NCI-H82 (cell line): ENCODE measurements at regions not wholly inside any gene's neighbourhood (a gene's known extent, or its start where the extent isn't known, plus 50 kb on each side); places are given as distances from the start of the nearest gene placed in this dataset.
"Not testable (repeated sequence)": the region's sequence is repeated elsewhere in the genome, so short reads cannot be mapped to it uniquely, and the experiment has no call there.

Experiments
- DNase-seq: peaks from one replicate; lab custom pipeline; 2025; lab: John Stamatoyannopoulos, UW

- DNase-seq: no peak
Measured at GRCh38 chr12:89062996-89063395, 289.3 kb downstream of the DUSP6 start.

DNA sequence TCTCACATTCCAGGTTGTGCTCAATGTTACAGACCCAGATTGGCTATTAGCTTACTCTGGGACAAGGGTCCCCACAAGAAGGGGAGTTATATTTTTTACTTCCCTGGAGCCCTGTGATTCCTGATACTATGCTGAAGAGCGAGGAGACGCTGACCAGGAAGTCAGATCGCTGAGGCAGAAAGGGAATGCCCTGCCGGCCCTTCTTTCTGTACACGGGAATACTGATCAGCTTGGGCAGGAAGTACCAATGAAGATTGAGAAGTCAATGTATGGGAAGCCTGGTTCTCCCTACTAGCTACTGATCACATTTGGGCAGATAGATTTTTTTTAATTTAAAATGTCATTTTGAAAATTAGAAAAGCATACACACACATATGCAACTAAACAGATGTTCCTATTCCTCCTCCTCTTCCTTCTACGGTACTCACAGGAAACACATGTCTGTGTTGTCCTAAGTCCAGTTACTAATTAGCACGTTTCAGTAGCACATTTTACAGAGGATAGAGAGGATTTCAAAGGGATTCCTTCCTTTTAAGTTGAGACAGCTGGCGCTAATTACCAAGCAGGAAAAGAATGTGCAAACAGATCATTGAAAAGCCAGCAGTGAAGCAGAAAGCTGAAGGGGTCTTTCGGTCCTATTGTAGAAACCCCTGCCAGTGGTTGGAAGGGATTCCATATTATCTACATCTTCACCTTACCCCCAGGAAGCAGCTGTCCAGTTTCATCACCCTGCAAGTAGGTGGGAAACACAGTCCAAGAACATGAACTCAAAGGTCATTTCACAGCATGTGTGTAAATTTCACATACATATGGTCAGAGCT lies 292.4 kb downstream of the DUSP6 start:
- peak; percentile 21 for DNase-seq

DNA sequence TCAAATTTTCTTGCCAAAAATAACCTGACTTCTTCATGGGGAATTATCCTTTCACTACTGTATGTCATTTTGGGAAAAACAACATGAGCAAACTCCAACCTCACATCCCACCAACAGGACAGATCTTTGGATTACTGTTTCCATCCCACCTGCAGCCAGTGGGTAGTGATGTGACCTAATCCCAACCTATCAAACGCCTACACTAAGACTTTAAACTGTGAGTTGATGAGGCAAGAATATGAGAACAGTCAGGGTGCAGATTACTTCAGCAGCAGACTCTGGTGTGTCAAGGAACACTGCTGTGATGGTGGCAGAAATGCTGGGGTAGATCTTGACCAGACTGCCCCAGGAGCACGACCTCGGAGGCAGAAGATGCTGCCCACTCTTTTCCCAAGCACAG lies 293.2 kb downstream of the DUSP6 start:
- no peak for DNase-seq

DNA sequence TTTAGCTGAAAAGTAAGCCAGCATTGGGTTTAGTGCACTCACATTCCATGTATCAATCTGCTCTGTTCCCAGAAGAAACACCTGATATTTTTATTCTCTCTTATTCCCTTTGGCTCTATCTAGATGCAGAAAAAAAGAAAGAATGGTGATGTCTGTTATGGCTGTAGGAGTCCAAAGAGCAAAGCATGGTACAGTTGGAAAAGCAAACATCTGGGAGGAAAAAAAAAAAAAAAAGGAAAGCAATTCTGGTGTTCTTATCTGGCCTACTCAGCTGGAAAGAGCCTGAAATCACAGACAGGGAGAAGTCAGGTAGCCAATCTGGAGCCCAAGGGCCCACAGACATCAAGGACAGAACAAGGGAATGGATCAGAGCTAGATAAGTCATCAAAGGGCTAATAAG lies 293.9 kb downstream of the DUSP6 start:
- no peak for DNase-seq

DNA sequence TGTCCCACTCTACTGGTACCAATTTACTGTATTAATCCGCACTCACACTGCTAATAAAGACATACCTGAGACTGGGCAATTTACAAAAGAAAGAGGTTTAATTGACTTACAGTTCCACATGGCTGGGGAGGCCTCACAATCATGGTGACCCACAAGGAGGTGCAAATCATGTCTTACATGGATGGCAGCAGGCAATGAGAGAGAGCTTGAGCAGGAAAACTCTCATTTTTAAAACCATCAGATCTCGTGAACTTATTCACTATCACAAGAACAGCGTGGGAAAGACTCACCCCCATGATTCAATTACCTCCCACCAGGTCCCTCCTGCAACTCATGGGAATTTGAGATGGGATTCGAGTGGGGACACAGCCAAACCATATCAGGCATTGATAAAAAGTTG lies 298.5 kb downstream of the DUSP6 start:
- not testable (repeated sequence) for DNase-seq

GRCh38 chr12:89051065-89051677 lies 301.1 kb downstream of the DUSP6 start:
- peak; percentile 69 for DNase-seq

GRCh38 chr12:89047856-89048418 lies 304.4 kb downstream of the DUSP6 start:
- DNase-seq: no peak

DNA sequence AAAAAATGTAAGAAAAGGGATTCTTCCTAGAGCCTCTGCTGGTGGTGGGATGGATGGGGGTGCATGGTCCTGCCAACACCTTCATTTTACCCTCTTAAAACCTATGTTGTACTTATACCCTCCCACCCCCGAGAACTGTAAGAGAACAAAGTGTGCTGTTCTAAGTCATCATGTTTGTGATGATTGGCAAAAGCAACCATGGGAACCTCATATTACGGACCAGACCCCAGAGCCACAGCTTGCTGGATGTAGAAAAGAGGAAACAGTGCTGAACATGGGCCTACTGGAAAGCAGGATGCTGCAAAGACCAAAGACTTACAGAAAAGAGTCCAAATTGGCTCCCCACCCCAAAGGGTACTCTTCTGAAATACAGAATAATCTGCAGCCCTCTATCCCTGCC lies 311.2 kb downstream of the DUSP6 start:
- DNase-seq: no peak

- no peak for DNase-seq
Measured at GRCh38 chr12:89040146-89040964, 311.9 kb downstream of the DUSP6 start.

GRCh38 chr12:89038831-89039512 lies 313.3 kb downstream of the DUSP6 start:
- DNase-seq: no peak

DNA sequence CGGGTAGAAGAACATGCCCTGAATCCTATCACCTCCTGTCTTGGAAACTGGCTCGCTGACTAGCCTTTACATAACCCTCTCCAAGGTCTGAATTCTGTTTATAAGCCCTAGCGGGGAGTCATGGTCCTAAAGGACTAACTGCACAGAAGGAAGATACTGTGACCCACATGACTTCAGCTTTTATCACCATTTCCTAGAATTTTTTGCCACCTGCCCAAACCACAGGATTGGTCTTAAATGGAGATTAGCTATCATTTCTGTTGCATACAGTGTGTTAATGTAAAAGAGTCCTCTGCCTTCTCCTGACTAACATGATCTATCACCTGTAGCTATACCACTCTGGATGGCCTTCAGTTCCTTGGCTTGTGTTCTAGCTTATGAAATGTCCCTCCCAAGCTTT lies 319.2 kb downstream of the DUSP6 start:
- no peak for DNase-seq

DNA sequence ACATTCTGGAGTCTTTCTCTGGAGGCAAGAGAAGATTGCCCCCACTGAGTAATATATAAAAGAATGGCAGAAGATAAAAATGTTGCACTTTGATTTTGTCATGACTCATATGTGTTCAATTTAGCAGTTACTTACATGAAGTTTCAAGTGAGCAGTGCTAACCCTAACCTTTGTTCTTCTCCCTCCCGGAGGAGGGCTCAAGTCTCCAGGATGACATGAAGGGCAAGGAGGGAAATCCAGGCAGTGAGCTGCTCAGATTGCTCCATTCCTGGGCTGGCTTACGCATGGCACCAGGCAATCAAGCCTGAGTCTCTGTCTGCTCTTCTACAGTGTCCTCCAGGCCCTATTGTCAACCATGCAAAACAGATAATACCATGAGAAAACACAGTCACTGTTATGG lies 322.3 kb downstream of the DUSP6 start:
- no peak for DNase-seq

DNA sequence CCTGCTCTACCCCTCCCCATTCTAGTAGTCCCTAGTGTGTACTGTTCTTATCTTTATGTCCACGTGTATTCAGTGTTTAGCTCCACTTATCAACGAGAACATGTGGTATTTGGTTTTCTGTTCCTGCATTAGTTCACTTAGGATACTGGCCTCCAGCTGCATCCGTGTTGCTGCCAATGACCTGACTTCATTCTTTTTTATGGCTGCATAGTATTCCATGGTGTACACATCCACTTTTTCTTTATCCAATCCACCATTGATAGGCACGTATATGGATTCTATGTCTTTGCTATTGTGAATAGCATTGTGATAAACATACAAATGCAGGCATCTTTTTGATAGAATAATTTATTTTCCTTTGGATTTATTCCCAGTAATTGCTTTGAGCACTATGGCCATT lies 327.7 kb downstream of the DUSP6 start:
- no peak for DNase-seq

GRCh38 chr12:89023936-89024335 lies 328.4 kb downstream of the DUSP6 start:
- DNase-seq: peak; percentile 43

- DNase-seq: no peak
Measured at GRCh38 chr12:89020689-89021088, 331.6 kb downstream of the DUSP6 start.

- DNase-seq: no peak
Measured at GRCh38 chr12:89020121-89020480, 332.2 kb downstream of the DUSP6 start.

- peak; percentile 88 for DNase-seq
Measured at GRCh38 chr12:89019439-89020120, 332.7 kb downstream of the DUSP6 start.

DNA sequence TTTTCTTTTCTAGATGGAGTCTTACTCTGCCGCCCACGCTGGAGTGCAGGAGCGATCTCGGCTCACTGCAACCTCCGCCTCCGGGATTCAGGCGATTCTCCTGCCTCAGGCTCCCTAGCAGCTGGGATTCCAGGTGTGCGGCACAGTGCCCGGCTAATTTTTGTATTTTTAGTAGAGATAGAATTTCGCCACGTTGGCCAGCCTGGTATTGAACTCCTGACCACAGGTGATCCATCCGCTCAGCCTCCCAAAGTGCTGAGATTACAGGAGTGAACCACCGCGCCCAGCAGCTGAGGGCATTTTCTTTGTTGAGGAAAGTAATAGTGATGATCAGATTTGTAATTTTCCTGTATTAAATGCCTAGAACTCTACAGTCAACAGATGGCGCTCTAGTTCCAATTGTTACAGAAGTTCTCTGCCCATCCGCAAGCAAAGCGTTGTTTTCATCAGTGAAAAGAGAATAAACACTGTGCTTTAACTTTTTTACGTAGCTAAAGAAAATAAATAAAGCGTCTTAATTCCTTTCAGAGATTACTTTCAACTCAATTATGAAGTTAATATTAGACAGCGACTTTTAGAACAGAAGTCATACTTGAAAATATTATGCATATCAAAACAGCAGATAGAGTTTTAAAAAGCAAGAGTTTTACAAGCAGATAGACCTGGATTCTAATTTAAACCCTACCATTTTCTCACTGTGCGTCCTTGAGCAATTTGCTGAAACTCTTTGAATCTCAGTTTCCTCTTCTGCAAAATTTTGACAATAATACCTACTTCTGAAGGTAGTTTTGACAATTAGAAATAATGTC lies 335.1 kb downstream of the DUSP6 start:
- peak; percentile 84 for DNase-seq

DNA sequence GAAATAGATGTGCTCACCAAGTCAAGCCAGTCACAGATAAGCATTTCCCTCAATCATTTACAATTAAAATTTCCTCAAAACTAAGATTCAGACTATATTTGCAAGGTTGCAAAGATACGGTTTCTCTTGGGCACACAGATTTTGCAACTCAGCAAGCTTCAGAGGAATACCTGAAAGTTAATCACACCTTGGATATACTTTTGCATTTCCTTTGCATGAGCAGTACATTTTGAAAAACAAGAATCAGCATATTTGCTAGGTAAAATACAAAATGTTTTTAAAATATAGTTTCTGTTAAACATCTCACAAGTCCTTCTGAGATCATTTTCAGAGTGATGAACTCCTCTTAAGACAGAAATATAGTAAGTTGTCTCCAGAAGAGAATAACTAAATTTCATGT lies 336.9 kb downstream of the DUSP6 start:
- no peak for DNase-seq

DNA sequence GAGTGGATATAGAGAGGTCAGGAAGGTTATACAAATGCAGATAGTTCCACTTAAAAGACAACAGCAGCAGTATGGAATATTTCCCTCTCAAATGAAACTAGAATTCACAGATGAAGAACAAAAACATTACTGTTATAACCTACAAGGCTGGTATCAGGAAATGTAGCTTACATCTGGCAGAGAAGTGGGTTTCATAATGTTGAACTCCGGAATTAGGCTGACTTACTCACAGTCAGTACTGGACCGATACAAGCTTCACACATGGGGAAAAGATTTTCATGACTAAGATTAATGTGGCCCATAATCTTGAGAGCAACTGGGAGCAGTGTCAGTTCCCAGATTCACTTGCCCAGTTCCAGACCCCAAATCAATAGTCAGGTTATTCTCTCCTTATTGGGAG lies 353.9 kb downstream of the DUSP6 start:
- no peak for DNase-seq
